ENCODE measurements at regions not wholly inside any gene's neighbourhood (a gene's known extent, or its start where the extent isn't known, plus 50 kb on each side); places are given as distances from the start of the nearest gene placed in this dataset.

DNA sequence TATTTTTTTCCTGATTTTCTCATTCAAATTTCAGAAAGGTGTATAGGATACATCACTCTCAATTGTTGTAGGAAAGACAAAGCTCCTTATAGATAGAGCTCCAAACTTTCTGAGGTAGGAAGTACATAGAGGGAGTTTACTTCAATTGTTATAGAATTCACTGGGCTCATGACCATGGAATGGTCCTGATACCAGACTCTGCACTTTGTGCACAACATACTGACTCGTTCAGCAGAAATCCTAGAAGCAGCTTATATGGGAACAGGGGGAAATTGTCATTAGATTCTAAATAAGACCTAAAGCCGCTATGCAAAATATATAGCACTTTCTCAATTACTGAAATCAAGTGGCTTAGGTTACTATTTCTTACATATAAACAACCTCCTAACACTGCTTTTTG lies 240.5 kb upstream of the TUSC1 start:
- CTCF ChIA-PET: interaction anchor here (0.7 kb wide), 1 partner anchor 10 kb away, joined by 3 read pairs; no protein-coding TSS in a partner anchor
- Histone ChIP-seq H3K27ac (ENCODE audit: insufficient read depth in 1 of 2, low read depth in 1 of 2, low read length in 2 of 2, poor library complexity in 1 of 2, severe bottlenecking in 2 of 2) (no peak overlapping the region), H3K36me3 (ENCODE audit: control insufficient read depth in 4 of 4, insufficient read depth in 4 of 4, low read length in 3 of 4) (no peaks in the 10 kb centered on the region), H3K4me1 (ENCODE audit: control extremely low read depth in 1 of 4, control insufficient read depth in 4 of 4, insufficient read depth in 4 of 4, low read length in 3 of 4) (no peaks in the 10 kb centered on the region), H3K27me3 (replicated peaks in 2 of 5; ENCODE audit: control insufficient read depth in 4 of 5, insufficient read depth in 5 of 5, low read length in 4 of 5) (no peaks in the 10 kb centered on the region), H3K4me3 (ENCODE audit: control insufficient read depth in 1 of 7, extremely low read depth in 1 of 7, insufficient read depth in 4 of 7, low read depth in 2 of 7, low read length in 6 of 7) (no peak overlapping the region), H3K9me3 (ENCODE audit: control extremely low read depth in 1 of 5, control insufficient read depth in 4 of 5, insufficient read depth in 2 of 5, low read depth in 1 of 5, low read length in 4 of 5) (no peaks in the 10 kb centered on the region)
- no peak for DNase-seq
- POLR2A ChIA-PET: no interaction called here
- 90% methylated on average over 2 of the region's 2 CpGs for WGBS (ENCODE audit: insufficient coverage)

DNA sequence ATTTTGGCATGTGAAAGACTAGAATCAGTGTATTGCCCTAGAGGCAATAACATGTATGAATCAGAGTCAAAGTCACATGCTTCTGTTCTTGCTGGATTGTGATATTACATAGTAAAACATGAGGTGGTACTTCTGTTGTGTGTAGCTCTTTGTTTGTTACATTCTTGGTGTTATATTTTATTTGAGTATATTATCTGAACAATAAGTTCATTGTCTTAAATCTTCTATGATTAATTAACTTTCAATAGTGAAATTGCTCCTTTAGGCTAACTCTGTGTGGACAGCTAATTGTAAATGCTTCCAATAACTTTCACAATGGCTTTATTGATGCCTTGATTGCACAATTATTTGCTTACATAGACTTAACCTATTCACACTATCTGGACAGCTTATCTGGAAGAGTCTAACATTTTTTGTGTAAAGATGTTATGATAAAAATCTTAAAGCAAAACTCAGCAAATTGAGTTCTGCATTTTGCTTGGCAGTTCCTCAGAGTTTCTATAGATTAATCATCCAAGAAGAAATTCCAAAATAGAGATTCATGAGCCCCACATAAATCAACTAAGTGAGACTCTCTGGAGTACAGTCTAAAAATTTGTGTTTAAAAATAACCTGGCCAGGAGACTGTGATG lies 239.6 kb upstream of the TUSC1 start:
- H3K36me3 ChIP-seq (ENCODE audit: control insufficient read depth in 4 of 4, insufficient read depth in 4 of 4, low read length in 3 of 4): no peaks in the 10 kb centered on the region
- H3K9me3 ChIP-seq (ENCODE audit: control extremely low read depth in 1 of 5, control insufficient read depth in 4 of 5, insufficient read depth in 2 of 5, low read depth in 1 of 5, low read length in 4 of 5): no peaks in the 10 kb centered on the region
- no peaks in the 10 kb centered on the region for H3K27me3 ChIP-seq (replicated peaks in 2 of 5; ENCODE audit: control insufficient read depth in 4 of 5, insufficient read depth in 5 of 5, low read length in 4 of 5)
- H3K27ac ChIP-seq (ENCODE audit: insufficient read depth in 1 of 2, low read depth in 1 of 2, low read length in 2 of 2, poor library complexity in 1 of 2, severe bottlenecking in 2 of 2): no peak overlapping the region
- ChIA-PET POLR2A (interaction anchor here (0.6 kb wide), 1 partner anchor 224 kb away, joined by 3 read pairs; no protein-coding TSS in a partner anchor), CTCF (no interaction called here)
- H3K4me1 ChIP-seq (ENCODE audit: control extremely low read depth in 1 of 4, control insufficient read depth in 4 of 4, insufficient read depth in 4 of 4, low read length in 3 of 4): no peaks in the 10 kb centered on the region
- no peak overlapping the region for H3K4me3 ChIP-seq (ENCODE audit: control insufficient read depth in 1 of 7, extremely low read depth in 1 of 7, insufficient read depth in 4 of 7, low read depth in 2 of 7, low read length in 6 of 7)
- no peak for DNase-seq

DNA sequence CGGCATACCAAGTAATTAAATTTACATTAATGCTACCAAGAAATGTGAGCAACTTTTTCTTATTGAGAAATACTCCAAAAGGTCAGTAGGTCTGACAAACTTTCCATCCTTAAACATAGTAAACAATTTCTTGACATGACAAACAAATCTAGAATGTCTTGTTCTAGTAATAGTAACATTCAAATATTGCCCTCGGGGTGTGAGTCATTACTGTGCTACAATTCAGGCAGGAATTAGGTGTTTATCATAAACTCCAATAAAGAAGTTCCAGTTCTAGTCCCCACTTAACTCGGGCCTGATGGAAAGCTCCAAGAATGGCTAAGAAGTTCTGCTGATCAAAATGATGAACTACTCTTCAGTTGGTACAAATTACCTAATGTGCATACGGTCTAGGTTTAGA lies 235.6 kb upstream of the TUSC1 start:
- DNase-seq: no peak
- ChIA-PET POLR2A (no interaction called here), CTCF (no interaction called here)
- H3K27ac ChIP-seq (ENCODE audit: insufficient read depth in 1 of 2, low read depth in 1 of 2, low read length in 2 of 2, poor library complexity in 1 of 2, severe bottlenecking in 2 of 2): no peak overlapping the region
- peaks cover 0 to 1% (median 0%) of the 10 kb centered on the region in 5 experiments for H3K9me3 ChIP-seq (ENCODE audit: control extremely low read depth in 1 of 5, control insufficient read depth in 4 of 5, insufficient read depth in 2 of 5, low read depth in 1 of 5, low read length in 4 of 5)
- no peaks in the 10 kb centered on the region for H3K36me3 ChIP-seq (ENCODE audit: control insufficient read depth in 4 of 4, insufficient read depth in 4 of 4, low read length in 3 of 4)
- H3K4me1 ChIP-seq (ENCODE audit: control extremely low read depth in 1 of 4, control insufficient read depth in 4 of 4, insufficient read depth in 4 of 4, low read length in 3 of 4): no peaks in the 10 kb centered on the region
- H3K27me3 ChIP-seq (replicated peaks in 2 of 5; ENCODE audit: control insufficient read depth in 4 of 5, insufficient read depth in 5 of 5, low read length in 4 of 5): no peaks in the 10 kb centered on the region
- 90% methylated on average over 2 of the region's 4 CpGs for WGBS (ENCODE audit: insufficient coverage)
- no peak overlapping the region for H3K4me3 ChIP-seq (ENCODE audit: control insufficient read depth in 1 of 7, extremely low read depth in 1 of 7, insufficient read depth in 4 of 7, low read depth in 2 of 7, low read length in 6 of 7)

DNA sequence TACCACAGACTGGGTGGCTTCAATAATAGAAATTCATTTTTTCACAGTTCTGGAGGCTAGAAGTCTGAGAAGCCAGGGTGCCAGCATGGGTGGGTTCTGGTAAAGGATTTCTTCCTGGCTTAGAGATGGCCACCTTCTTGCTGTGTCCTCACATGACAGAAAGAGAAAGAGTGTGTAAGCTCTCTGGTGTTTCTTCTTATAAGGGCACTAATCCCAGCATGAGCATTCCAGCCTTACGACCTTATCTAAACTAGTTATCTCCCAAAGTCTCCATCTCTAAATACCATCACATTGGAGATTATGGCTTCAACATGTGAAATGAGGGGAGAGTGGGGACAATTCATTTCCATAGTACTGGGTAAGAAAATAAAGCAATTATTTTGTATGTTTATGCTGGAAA lies 226.5 kb upstream of the TUSC1 start:
- no CpG with 5 or more reads among the region's 1 CpG for WGBS (ENCODE audit: insufficient coverage)
- no peaks in the 10 kb centered on the region for H3K27me3 ChIP-seq (replicated peaks in 2 of 5; ENCODE audit: control insufficient read depth in 4 of 5, insufficient read depth in 5 of 5, low read length in 4 of 5)
- POLR2A ChIA-PET: no interaction called here

DNA sequence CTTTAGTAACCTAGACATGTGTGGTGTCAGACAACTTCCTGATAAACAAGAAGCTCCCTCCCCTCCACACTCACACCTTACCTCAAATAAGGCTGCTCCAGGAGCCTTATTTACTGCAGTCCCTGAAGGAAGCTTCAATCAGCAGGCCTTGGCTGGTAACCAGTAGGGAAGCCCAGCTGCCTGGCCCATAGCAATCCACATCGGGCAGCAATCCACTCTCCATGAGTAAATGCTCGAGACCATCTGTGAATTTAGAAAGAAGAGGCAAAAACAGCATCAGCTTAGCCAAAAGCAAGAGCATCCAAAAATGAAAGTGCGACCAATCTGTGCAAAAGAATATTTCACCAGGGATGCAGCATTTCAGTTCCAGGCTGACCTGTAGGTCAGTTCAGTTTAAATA lies 213.3 kb upstream of the TUSC1 start:
- WGBS (ENCODE audit: insufficient coverage): 90% methylated on average over 3 of the region's 3 CpGs
- no peak overlapping the region for H3K4me3 ChIP-seq (ENCODE audit: control insufficient read depth in 1 of 7, extremely low read depth in 1 of 7, insufficient read depth in 4 of 7, low read depth in 2 of 7, low read length in 6 of 7)
- POLR2A ChIA-PET: no interaction called here
- H3K9me3 ChIP-seq (ENCODE audit: control extremely low read depth in 1 of 5, control insufficient read depth in 4 of 5, insufficient read depth in 2 of 5, low read depth in 1 of 5, low read length in 4 of 5): peaks cover 0 to 3% (median 0%) of the 10 kb centered on the region in 5 experiments
- CTCF ChIA-PET: no interaction called here
- no peaks in the 10 kb centered on the region for H3K4me1 ChIP-seq (ENCODE audit: control extremely low read depth in 1 of 4, control insufficient read depth in 4 of 4, insufficient read depth in 4 of 4, low read length in 3 of 4)
- no peaks in the 10 kb centered on the region for H3K27me3 ChIP-seq (replicated peaks in 2 of 5; ENCODE audit: control insufficient read depth in 4 of 5, insufficient read depth in 5 of 5, low read length in 4 of 5)
- no peak for DNase-seq
- H3K36me3 ChIP-seq (ENCODE audit: control insufficient read depth in 4 of 4, insufficient read depth in 4 of 4, low read length in 3 of 4): no peaks in the 10 kb centered on the region
- no peak overlapping the region for H3K27ac ChIP-seq (ENCODE audit: insufficient read depth in 1 of 2, low read depth in 1 of 2, low read length in 2 of 2, poor library complexity in 1 of 2, severe bottlenecking in 2 of 2)

More for the DNA sequence above, 226.5 kb upstream of the TUSC1 start:
- Histone ChIP-seq H3K27ac (ENCODE audit: insufficient read depth in 1 of 2, low read depth in 1 of 2, low read length in 2 of 2, poor library complexity in 1 of 2, severe bottlenecking in 2 of 2) (no peak overlapping the region), H3K9me3 (ENCODE audit: control extremely low read depth in 1 of 5, control insufficient read depth in 4 of 5, insufficient read depth in 2 of 5, low read depth in 1 of 5, low read length in 4 of 5) (no peaks in the 10 kb centered on the region), H3K4me1 (ENCODE audit: control extremely low read depth in 1 of 4, control insufficient read depth in 4 of 4, insufficient read depth in 4 of 4, low read length in 3 of 4) (no peaks in the 10 kb centered on the region), H3K4me3 (ENCODE audit: control insufficient read depth in 1 of 7, extremely low read depth in 1 of 7, insufficient read depth in 4 of 7, low read depth in 2 of 7, low read length in 6 of 7) (no peak overlapping the region), H3K36me3 (ENCODE audit: control insufficient read depth in 4 of 4, insufficient read depth in 4 of 4, low read length in 3 of 4) (no peaks in the 10 kb centered on the region)
- no peak for DNase-seq
- CTCF ChIA-PET: no interaction called here

DNA sequence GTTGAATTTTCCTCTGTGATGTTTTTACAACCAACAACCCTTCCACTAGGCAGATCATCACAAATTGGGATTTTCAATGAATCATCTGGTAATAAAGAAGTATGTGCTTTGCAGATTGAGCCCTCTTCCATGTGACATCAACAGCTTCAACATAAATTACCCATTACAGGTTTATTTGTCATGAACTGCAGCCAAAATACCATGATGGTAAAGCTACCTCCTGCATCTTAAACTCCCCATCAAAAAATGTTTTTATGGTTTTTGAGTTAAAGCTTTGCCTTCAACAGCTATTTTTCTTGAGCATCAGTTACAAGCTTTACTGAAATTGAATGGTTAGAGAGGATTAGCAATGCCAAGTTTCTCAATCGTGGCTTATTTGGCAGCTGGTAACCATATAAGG lies 211.4 kb upstream of the TUSC1 start:
- DNase-seq: no peak
- POLR2A ChIA-PET: no interaction called here
- no peak overlapping the region for H3K4me3 ChIP-seq (ENCODE audit: control insufficient read depth in 1 of 7, extremely low read depth in 1 of 7, insufficient read depth in 4 of 7, low read depth in 2 of 7, low read length in 6 of 7)
- H3K36me3 ChIP-seq (ENCODE audit: control insufficient read depth in 4 of 4, insufficient read depth in 4 of 4, low read length in 3 of 4): no peaks in the 10 kb centered on the region
- H3K27me3 ChIP-seq (replicated peaks in 2 of 5; ENCODE audit: control insufficient read depth in 4 of 5, insufficient read depth in 5 of 5, low read length in 4 of 5): no peaks in the 10 kb centered on the region
- no peaks in the 10 kb centered on the region for H3K4me1 ChIP-seq (ENCODE audit: control extremely low read depth in 1 of 4, control insufficient read depth in 4 of 4, insufficient read depth in 4 of 4, low read length in 3 of 4)
- peaks cover 0 to 3% (median 0%) of the 10 kb centered on the region in 5 experiments for H3K9me3 ChIP-seq (ENCODE audit: control extremely low read depth in 1 of 5, control insufficient read depth in 4 of 5, insufficient read depth in 2 of 5, low read depth in 1 of 5, low read length in 4 of 5)
- WGBS (ENCODE audit: insufficient coverage): no CpG with 5 or more reads among the region's 1 CpG
- CTCF ChIA-PET: interaction anchor here (0.6 kb wide), 1 partner anchor 141 kb away, joined by 3 read pairs; no protein-coding TSS in a partner anchor
- no peak overlapping the region for H3K27ac ChIP-seq (ENCODE audit: insufficient read depth in 1 of 2, low read depth in 1 of 2, low read length in 2 of 2, poor library complexity in 1 of 2, severe bottlenecking in 2 of 2)

DNA sequence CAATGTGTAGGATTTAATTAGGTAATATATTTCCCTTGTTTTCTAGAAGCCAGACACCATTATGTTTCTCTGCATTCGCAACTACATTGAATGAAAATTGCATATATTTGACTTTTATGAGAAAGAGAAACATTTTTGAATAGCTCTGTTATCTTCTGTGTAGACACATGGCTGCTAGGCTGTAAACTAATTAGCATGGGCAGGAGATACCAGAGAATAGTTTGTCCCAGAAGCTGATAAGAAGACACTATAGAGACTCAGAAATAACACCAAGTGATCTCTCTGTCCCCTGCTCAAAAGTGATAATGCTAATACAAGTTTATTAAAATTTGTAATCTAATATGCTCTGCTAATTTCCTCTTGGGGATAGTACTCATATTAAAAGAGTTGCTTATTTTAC lies 198.0 kb upstream of the TUSC1 start:
- no peak overlapping the region for H3K4me3 ChIP-seq (ENCODE audit: control insufficient read depth in 1 of 7, extremely low read depth in 1 of 7, insufficient read depth in 4 of 7, low read depth in 2 of 7, low read length in 6 of 7)
- no peak for DNase-seq
- H3K9me3 ChIP-seq (ENCODE audit: control extremely low read depth in 1 of 5, control insufficient read depth in 4 of 5, insufficient read depth in 2 of 5, low read depth in 1 of 5, low read length in 4 of 5): no peaks in the 10 kb centered on the region
- no peak overlapping the region for H3K27ac ChIP-seq (ENCODE audit: insufficient read depth in 1 of 2, low read depth in 1 of 2, low read length in 2 of 2, poor library complexity in 1 of 2, severe bottlenecking in 2 of 2)
- no peaks in the 10 kb centered on the region for H3K36me3 ChIP-seq (ENCODE audit: control insufficient read depth in 4 of 4, insufficient read depth in 4 of 4, low read length in 3 of 4)
- H3K27me3 ChIP-seq (replicated peaks in 2 of 5; ENCODE audit: control insufficient read depth in 4 of 5, insufficient read depth in 5 of 5, low read length in 4 of 5): no peaks in the 10 kb centered on the region
- H3K4me1 ChIP-seq (ENCODE audit: control extremely low read depth in 1 of 4, control insufficient read depth in 4 of 4, insufficient read depth in 4 of 4, low read length in 3 of 4): no peaks in the 10 kb centered on the region
- CTCF ChIA-PET: no interaction called here
- no CpG with 5 or more reads among the region's 1 CpG for WGBS (ENCODE audit: insufficient coverage)
- POLR2A ChIA-PET: no interaction called here

All from common myeloid progenitor, CD34-positive (primary cell).